H1 (cell line): ENCODE measurements at regions not wholly inside any gene's neighbourhood (a gene's known extent, or its start where the extent isn't known, plus 50 kb on each side); places are given as distances from the start of the nearest gene placed in this dataset.

ENCODE experiments used
- ATF3 ChIP-seq: IDR thresholded peaks from 2 replicates; pipeline ENCODE4 v1.6.1; 2011; ENCODE audit warnings: low read depth, mild to moderate bottlenecking, low read length; ENCODE audit not compliant: insufficient read depth
- CTCF ChIP-seq, 3 experiments: IDR thresholded peaks; 1 replicate in 2 of 3; 2 replicates in 1 of 3; pipeline versions ENCODE4 v1.5.1 to v1.6.1; 2011; ENCODE audit warnings: low read length in 3 of 3, mild to moderate bottlenecking in 3 of 3, inconsistent platforms in 2 of 3, low read depth in 1 of 3, moderate library complexity in 1 of 3; ENCODE audit not compliant: insufficient read depth in 1 of 3; ENCODE audit errors: control extremely low read depth in 1 of 3
- HDAC2 ChIP-seq, 2 experiments: fragments of 300-600 bp in 1 of 2; sonication (generic) in 1 of 2; IDR thresholded peaks; 2 replicates each; pipeline ENCODE4 v1.6.1; 2011 to 2012; ENCODE audit warnings: low read depth in 2 of 2, low read length in 2 of 2, mild to moderate bottlenecking in 2 of 2, moderate library complexity in 2 of 2, borderline replicate concordance in 1 of 2, inconsistent platforms in 1 of 2
- MAX ChIP-seq: IDR thresholded peaks from 2 replicates; pipeline ENCODE4 v1.6.1; 2012; ENCODE audit warnings: inconsistent platforms
- NRF1 ChIP-seq: IDR thresholded peaks from 2 replicates; pipeline ENCODE4 v1.6.1; 2011; ENCODE audit warnings: mild to moderate bottlenecking, low read depth, low read length, improper control_type of control experiment
- POLR2AphosphoS5 ChIP-seq: IDR thresholded peaks from 2 replicates; pipeline ENCODE4 v1.6.1; 2011; ENCODE audit warnings: low read depth, low read length
- TBP ChIP-seq: IDR thresholded peaks from 2 replicates; pipeline ENCODE4 v1.6.1; 2011; ENCODE audit warnings: low read depth, low read length, improper control_type of control experiment

GRCh38 chr13:107070792-107071191 is 502.9 kb upstream of the ARGLU1 start:
- no peak for TF ChIP-seq NRF1
- no peak for TF ChIP-seq POLR2AphosphoS5
- no peak for TF ChIP-seq TBP
- TF ChIP-seq CTCF (IDR thresholded peaks at IDR 0.05; ENCODE audit: control extremely low read depth in 1 of 3, insufficient read depth in 1 of 3, low read depth in 1 of 3, low read length in 3 of 3), result no peak
- TF ChIP-seq ATF3, result no peak
- no peak for TF ChIP-seq HDAC2 (IDR thresholded peaks at IDR 0.05; ENCODE audit: borderline replicate concordance in 1 of 2, low read depth in 2 of 2, low read length in 2 of 2)
- no peak for TF ChIP-seq MAX
